A549 (cell line): ENCODE measurements at regions not wholly inside any gene's neighbourhood (a gene's known extent, or its start where the extent isn't known, plus 50 kb on each side); places are given as distances from the start of the nearest gene placed in this dataset.

Experiments
- ATAC-seq, 2 experiments: fragments of 200-7000 bp in 1 of 2; fragments of >200 bp in 1 of 2; cut with Nextera tagmentation in 1 of 2; cut with Tn5 transposase in 1 of 2; 3 replicates each; pipeline versions ENCODE4 v1.8.0 to v1.9.1; 2018 to 2020; ENCODE audit warnings: mild to moderate bottlenecking in 1 of 2, moderate library complexity in 1 of 2
- CTCF ChIA-PET: fragments of 300-600 bp; sonication (Branson Sonifier 250); formaldehyde crosslinking; extraction: SDS; loops from one replicate; lab custom pipeline; 2021; ENCODE audit warnings: antibody characterized with exemption, inconsistent platforms; lab: Yijun Ruan, JAX
- POLR2A ChIA-PET: fragments of 350-600 bp; formaldehyde crosslinking; extraction: SDS; loops from one replicate; lab custom pipeline; 2021; ENCODE audit warnings: antibody characterized with exemption, inconsistent platforms; lab: Yijun Ruan, JAX
- DNase-seq, 2 experiments: peaks; one replicate each; pipeline versions ENCODE4 v3.0.0 to v3.0.0-alpha.2; 2011 to 2016; ENCODE audit warnings: low read depth in 1 of 2, low spot score in 1 of 2
- FAIRE-seq: peaks from 2 replicates; lab custom pipeline; 2011; peaks lifted over from hg19 to GRCh38; lab: Jason Lieb, UNC
- H3K27ac ChIP-seq, 2 experiments: fragments of >200 bp; sonication (Bioruptor Twin); formaldehyde crosslinking; 3 replicates each; pipeline ENCODE4 v1.5.1; 2016 to 2017
- H3K4me1 ChIP-seq: fragments of >200 bp; sonication (Bioruptor Twin); formaldehyde crosslinking; 3 replicates; pipeline ENCODE4 v1.6.1; 2016
- H3K4me2 ChIP-seq: fragments of >200 bp; sonication (Bioruptor Twin); formaldehyde crosslinking; 3 replicates; pipeline ENCODE4 v1.6.1; 2016
- H3K4me3 ChIP-seq: fragments of >200 bp; sonication (Bioruptor Twin); formaldehyde crosslinking; 3 replicates; pipeline ENCODE4 v1.5.1; 2016
- H3K9me3 ChIP-seq: fragments of >200 bp; sonication (Bioruptor Twin); formaldehyde crosslinking; 3 replicates; pipeline ENCODE4 v1.6.1; 2016
- CBX2 ChIP-seq: fragments of 200-600 bp; sonication (generic); IDR thresholded peaks from 2 replicates; pipeline ENCODE4 v1.6.1; 2016; ENCODE audit warnings: low read depth, mild to moderate bottlenecking, borderline replicate concordance
- CEBPB ChIP-seq, 2 experiments: fragments of >200 bp in 1 of 2; sonication (Bioruptor Twin) in 1 of 2; formaldehyde crosslinking in 1 of 2; IDR thresholded peaks; 2 replicates each; pipeline ENCODE4 v1.6.1; 2012 to 2016
- CTCF ChIP-seq: fragments of >200 bp; sonication (Bioruptor Twin); formaldehyde crosslinking; IDR thresholded peaks from 3 replicates; pipeline ENCODE4 v1.5.1; 2016
- E2F6 ChIP-seq: IDR thresholded peaks from 2 replicates; pipeline ENCODE4 v1.6.1; 2012; ENCODE audit warnings: low read depth, borderline replicate concordance
- EHF ChIP-seq: fragments of 250-450 bp; sonication (Bioruptor Pico); IDR thresholded peaks from 2 replicates; pipeline ENCODE4 v1.5.0; 2020; ENCODE audit warnings: mild to moderate bottlenecking
- EHMT2 ChIP-seq: fragments of 200-600 bp; sonication (generic); IDR thresholded peaks from 2 replicates; pipeline ENCODE4 v1.6.1; 2016; ENCODE audit warnings: antibody characterized with exemption, low read depth, mild to moderate bottlenecking, moderate library complexity
- EP300 ChIP-seq, 2 experiments: fragments of >200 bp; sonication (Bioruptor Twin); formaldehyde crosslinking; IDR thresholded peaks; 2 replicates in 1 of 2; 3 replicates in 1 of 2; pipeline ENCODE4 v1.6.1; 2016 to 2017
- ESRRA ChIP-seq: fragments of 150-350 bp; IDR thresholded peaks from 2 replicates; pipeline ENCODE4 v1.6.1; 2014; ENCODE audit warnings: mild to moderate bottlenecking, low read length, borderline replicate concordance
- FOSL2 ChIP-seq, 2 experiments: fragments of 450-650 bp in 1 of 2; fragments of >200 bp in 1 of 2; sonication (Bioruptor Twin) in 1 of 2; formaldehyde crosslinking; IDR thresholded peaks; 2 replicates each; pipeline versions ENCODE4 v1.5.0 to v1.6.1; 2016 to 2020; ENCODE audit warnings: mild to moderate bottlenecking in 1 of 2, moderate library complexity in 1 of 2
- FOXS1 ChIP-seq: fragments of 250-450 bp; sonication (Bioruptor Pico); IDR thresholded peaks from 2 replicates; pipeline ENCODE4 v1.5.0; 2020; ENCODE audit warnings: mild to moderate bottlenecking, moderate library complexity
- HDAC2 ChIP-seq: fragments of 200-600 bp; sonication (generic); IDR thresholded peaks from 2 replicates; pipeline ENCODE4 v1.6.1; 2016
- HES2 ChIP-seq: fragments of >200 bp; sonication (Bioruptor Twin); formaldehyde crosslinking; IDR thresholded peaks from 2 replicates; pipeline ENCODE4 v1.6.1; 2016
- HOXB13 ChIP-seq: fragments of 250-450 bp; sonication (Bioruptor Pico); IDR thresholded peaks from 2 replicates; pipeline ENCODE4 v1.5.0; 2020; ENCODE audit warnings: low read depth, mild to moderate bottlenecking, moderate library complexity
- MAFK ChIP-seq: fragments of 450-650 bp; IDR thresholded peaks from 2 replicates; pipeline ENCODE4 v1.6.1; 2014; ENCODE audit not compliant: partially characterized antibody
- MAX ChIP-seq: IDR thresholded peaks from 2 replicates; pipeline ENCODE4 v1.6.1; 2012
- MAZ ChIP-seq: fragments of 150-350 bp; IDR thresholded peaks from 2 replicates; pipeline ENCODE4 v1.6.1; 2014; ENCODE audit warnings: antibody characterized with exemption, low read depth, low read length, borderline replicate concordance
- NPAS2 ChIP-seq: fragments of 250-450 bp; sonication (Bioruptor Pico); IDR thresholded peaks from 2 replicates; pipeline ENCODE4 v1.8.0; 2022; ENCODE audit warnings: mild to moderate bottlenecking, moderate library complexity, borderline replicate concordance
- PHF8 ChIP-seq: fragments of 200-600 bp; sonication (generic); IDR thresholded peaks from 2 replicates; pipeline ENCODE4 v1.6.1; 2016; ENCODE audit warnings: low read depth, mild to moderate bottlenecking, antibody characterized with exemption, moderate library complexity, borderline replicate concordance
- POLR2A ChIP-seq: IDR thresholded peaks from 2 replicates; pipeline ENCODE4 v1.6.1; 2012; ENCODE audit warnings: mild to moderate bottlenecking, low read length
- RARB ChIP-seq: fragments of 250-450 bp; sonication (Bioruptor Pico); IDR thresholded peaks from 2 replicates; pipeline ENCODE4 v1.8.0; 2021; ENCODE audit warnings: mild to moderate bottlenecking, moderate library complexity
- SMC3 ChIP-seq: fragments of >200 bp; sonication (Bioruptor Twin); formaldehyde crosslinking; IDR thresholded peaks from 3 replicates; pipeline ENCODE4 v1.6.1; 2018; ENCODE audit warnings: inconsistent platforms
- TFCP2L1 ChIP-seq: fragments of 250-450 bp; sonication (Bioruptor Pico); IDR thresholded peaks from 2 replicates; pipeline ENCODE4 v1.5.0; 2021; ENCODE audit warnings: mild to moderate bottlenecking
- TP53 ChIP-seq: fragments of 250-450 bp; sonication (Bioruptor Pico); IDR thresholded peaks from 2 replicates; pipeline ENCODE4 v1.5.0; 2021; ENCODE audit warnings: mild to moderate bottlenecking, moderate library complexity
- USF2 ChIP-seq: fragments of 450-650 bp; IDR thresholded peaks from 2 replicates; pipeline ENCODE4 v1.6.1; 2014; ENCODE audit warnings: antibody characterized with exemption
- ZC3H11A ChIP-seq: fragments of 450-650 bp; IDR thresholded peaks from 2 replicates; pipeline ENCODE4 v1.6.1; 2014; ENCODE audit warnings: antibody characterized with exemption, mild to moderate bottlenecking
- ZFP36 ChIP-seq: fragments of 450-650 bp; IDR thresholded peaks from 2 replicates; pipeline ENCODE4 v1.6.1; 2014; ENCODE audit warnings: borderline replicate concordance; ENCODE audit not compliant: partially characterized antibody
- WGBS: methylation state at CpG from one replicate; pipeline ENCODE4 v1.1.6; 2017; ENCODE audit errors: missing lambda C conversion rate; 5-methylcytosine and 5-hydroxymethylcytosine counted together

- Histone ChIP-seq H3K4me3 (no peak overlapping the region), H3K4me2 (no peak overlapping the region), H3K27ac (no peak overlapping the region), H3K4me1 (no peaks in the 10 kb centered on the region), H3K9me3 (no peaks in the 10 kb centered on the region)
- 74% methylated on average over 9 of the region's 14 CpGs for WGBS
- CTCF ChIA-PET = no interaction called here
- POLR2A ChIA-PET = no interaction called here
- FAIRE-seq (no peak), ATAC-seq (no peak), DNase-seq (no peak)
- TF ChIP-seq MAX = no peak
- TF ChIP-seq FOXS1 = no peak
- TF ChIP-seq USF2 = no peak
- TF ChIP-seq HDAC2 = no peak
- no peak for TF ChIP-seq RARB (CRISPR knock-in tag)
- no peak for TF ChIP-seq ZC3H11A
- no peak for TF ChIP-seq NPAS2
- no peak for TF ChIP-seq EHMT2
- TF ChIP-seq HES2 = no peak
- no peak for TF ChIP-seq CTCF
- no peak for TF ChIP-seq TFCP2L1 (CRISPR knock-in tag)
- no peak for TF ChIP-seq ESRRA
- TF ChIP-seq TP53 (CRISPR knock-in tag) = no peak
- TF ChIP-seq EHF (CRISPR knock-in tag) = no peak
- TF ChIP-seq PHF8 = no peak
- TF ChIP-seq FOSL2 (IDR thresholded peaks at IDR 0.05) = no peak
- TF ChIP-seq FOSL2 (CRISPR knock-in tag; IDR thresholded peaks at IDR 0.05) = no peak
These were observed 109.0 kb upstream of the B3GAT1 start for GRCh38 chr11:134521001-134521400.

GRCh38 chr11:134519788-134520187, 107.7 kb upstream of the B3GAT1 start:
- no peak overlapping the region for H3K4me2 ChIP-seq
- no peak overlapping the region for H3K27ac ChIP-seq
- DNase-seq = no peak
- H3K4me3 ChIP-seq = no peak overlapping the region
- CTCF ChIA-PET = interaction anchor here (0.8 kb wide), 1 partner anchor 12 kb away, joined by 4 read pairs; no protein-coding TSS in a partner anchor
- POLR2A ChIA-PET = no interaction called here
- H3K4me1 ChIP-seq = no peaks in the 10 kb centered on the region
- no peak for TF ChIP-seq MAZ
- TF ChIP-seq CEBPB (IDR thresholded peaks at IDR 0.05) = no peak
- TF ChIP-seq MAFK = no peak
- TF ChIP-seq ZFP36 = no peak
- TF ChIP-seq EHF (CRISPR knock-in tag) = no peak
- no peak for TF ChIP-seq HOXB13 (CRISPR knock-in tag)
- TF ChIP-seq CBX2 = no peak
- TF ChIP-seq HES2 = no peak
- no peak for TF ChIP-seq SMC3
- no peak for TF ChIP-seq EP300 (IDR thresholded peaks at IDR 0.05)
- no peak for TF ChIP-seq POLR2A
- no peak for TF ChIP-seq EHMT2
- TF ChIP-seq PHF8 = no peak
- TF ChIP-seq CTCF = no peak
- TF ChIP-seq E2F6 = no peak
- TF ChIP-seq TP53 (CRISPR knock-in tag) = no peak
- FAIRE-seq = no peak
- 49% methylated on average over 5 of the region's 7 CpGs for WGBS
- H3K9me3 ChIP-seq = no peaks in the 10 kb centered on the region
- no peak for ATAC-seq
